OCI-LY3 (cell line): ENCODE measurements at regions not wholly inside any gene's neighbourhood (a gene's known extent, or its start where the extent isn't known, plus 50 kb on each side); places are given as distances from the start of the nearest gene placed in this dataset.

Source experiments
- EZH2phosphoT487 ChIP-seq: fragments of 200-600 bp; shearing (Covaris generic); IDR thresholded peaks from 2 replicates; pipeline ENCODE4 v1.6.1; 2018; ENCODE audit warnings: antibody characterized with exemption, mixed run types, low read depth
- TF ChIP-seq, protein P1 (sequence below): fragments of 200-600, 300-600 bp; sonication (generic); IDR thresholded peaks from 2 replicates; pipeline ENCODE4 v1.5.1; 2014; ENCODE audit warnings: antibody characterized with exemption, low read length, low read depth

DNA sequence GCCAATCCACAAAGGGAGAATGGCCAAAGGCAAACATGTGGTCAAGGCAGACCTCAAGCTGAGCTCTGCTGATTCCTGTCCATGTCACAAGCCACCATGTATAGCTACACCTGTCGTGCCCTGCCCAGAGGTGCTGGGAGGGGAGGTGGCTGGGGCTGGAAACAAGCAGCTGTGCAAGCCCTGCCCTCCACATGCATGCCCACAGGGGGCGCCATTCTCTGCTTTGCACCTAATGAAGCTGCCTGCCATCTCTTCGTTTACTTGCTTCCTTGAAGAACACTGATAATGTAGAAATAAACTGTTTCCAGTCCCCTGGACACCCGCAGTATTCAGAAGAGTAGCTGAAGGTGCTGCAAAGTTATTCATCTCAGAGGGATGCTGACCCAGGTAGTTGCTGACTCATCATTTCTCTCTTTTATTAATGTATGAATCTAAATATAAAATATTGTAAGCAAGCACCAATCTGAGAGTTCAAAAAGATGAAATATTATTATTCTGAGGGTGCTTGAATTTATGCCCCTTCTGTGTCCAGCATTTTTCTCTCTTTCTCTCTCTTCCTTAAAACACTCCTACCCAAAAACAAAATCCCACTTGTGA is 278.6 kb downstream of the ADGRA3 start:
- TF ChIP-seq, protein P1, sequence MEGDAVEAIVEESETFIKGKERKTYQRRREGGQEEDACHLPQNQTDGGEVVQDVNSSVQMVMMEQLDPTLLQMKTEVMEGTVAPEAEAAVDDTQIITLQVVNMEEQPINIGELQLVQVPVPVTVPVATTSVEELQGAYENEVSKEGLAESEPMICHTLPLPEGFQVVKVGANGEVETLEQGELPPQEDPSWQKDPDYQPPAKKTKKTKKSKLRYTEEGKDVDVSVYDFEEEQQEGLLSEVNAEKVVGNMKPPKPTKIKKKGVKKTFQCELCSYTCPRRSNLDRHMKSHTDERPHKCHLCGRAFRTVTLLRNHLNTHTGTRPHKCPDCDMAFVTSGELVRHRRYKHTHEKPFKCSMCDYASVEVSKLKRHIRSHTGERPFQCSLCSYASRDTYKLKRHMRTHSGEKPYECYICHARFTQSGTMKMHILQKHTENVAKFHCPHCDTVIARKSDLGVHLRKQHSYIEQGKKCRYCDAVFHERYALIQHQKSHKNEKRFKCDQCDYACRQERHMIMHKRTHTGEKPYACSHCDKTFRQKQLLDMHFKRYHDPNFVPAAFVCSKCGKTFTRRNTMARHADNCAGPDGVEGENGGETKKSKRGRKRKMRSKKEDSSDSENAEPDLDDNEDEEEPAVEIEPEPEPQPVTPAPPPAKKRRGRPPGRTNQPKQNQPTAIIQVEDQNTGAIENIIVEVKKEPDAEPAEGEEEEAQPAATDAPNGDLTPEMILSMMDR: peak; percentile 79
- no peak for TF ChIP-seq EZH2phosphoT487
